ENCODE measurements at regions not wholly inside any gene's neighbourhood (a gene's known extent, or its start where the extent isn't known, plus 50 kb on each side); places are given as distances from the start of the nearest gene placed in this dataset.

- TF ChIP-seq, protein P1, sequence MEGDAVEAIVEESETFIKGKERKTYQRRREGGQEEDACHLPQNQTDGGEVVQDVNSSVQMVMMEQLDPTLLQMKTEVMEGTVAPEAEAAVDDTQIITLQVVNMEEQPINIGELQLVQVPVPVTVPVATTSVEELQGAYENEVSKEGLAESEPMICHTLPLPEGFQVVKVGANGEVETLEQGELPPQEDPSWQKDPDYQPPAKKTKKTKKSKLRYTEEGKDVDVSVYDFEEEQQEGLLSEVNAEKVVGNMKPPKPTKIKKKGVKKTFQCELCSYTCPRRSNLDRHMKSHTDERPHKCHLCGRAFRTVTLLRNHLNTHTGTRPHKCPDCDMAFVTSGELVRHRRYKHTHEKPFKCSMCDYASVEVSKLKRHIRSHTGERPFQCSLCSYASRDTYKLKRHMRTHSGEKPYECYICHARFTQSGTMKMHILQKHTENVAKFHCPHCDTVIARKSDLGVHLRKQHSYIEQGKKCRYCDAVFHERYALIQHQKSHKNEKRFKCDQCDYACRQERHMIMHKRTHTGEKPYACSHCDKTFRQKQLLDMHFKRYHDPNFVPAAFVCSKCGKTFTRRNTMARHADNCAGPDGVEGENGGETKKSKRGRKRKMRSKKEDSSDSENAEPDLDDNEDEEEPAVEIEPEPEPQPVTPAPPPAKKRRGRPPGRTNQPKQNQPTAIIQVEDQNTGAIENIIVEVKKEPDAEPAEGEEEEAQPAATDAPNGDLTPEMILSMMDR (IDR thresholded peaks at IDR 0.05) = no peak
- Histone ChIP-seq H3K36me3 (ENCODE audit: insufficient read depth in 1 of 2, low read depth in 1 of 2) (no peaks in the 10 kb centered on the region), H3K4me3 (no peak overlapping the region), H3K27ac (no peak overlapping the region), H3K9me3 (no peaks in the 10 kb centered on the region), H3K4me1 (no peaks in the 10 kb centered on the region), H3K27me3 (ENCODE audit: insufficient read depth in 3 of 3, low read length in 2 of 3) (no peaks in the 10 kb centered on the region)
- DNase-seq = no peak
- ATAC-seq = no peak
- intact Hi-C loops (cut with DNase I) = loop anchor here in 1 of 2 donors (5.0 kb wide), 1 partner anchor 666 kb away; no protein-coding TSS in a partner anchor
- 65 to 84% (median 68%) methylated on average over 2 of the region's 2 CpGs for WGBS, 3 donors
These were observed 619.7 kb upstream of the AGTR1 start for GRCh38 chr3:148077965-148078364.

DNA sequence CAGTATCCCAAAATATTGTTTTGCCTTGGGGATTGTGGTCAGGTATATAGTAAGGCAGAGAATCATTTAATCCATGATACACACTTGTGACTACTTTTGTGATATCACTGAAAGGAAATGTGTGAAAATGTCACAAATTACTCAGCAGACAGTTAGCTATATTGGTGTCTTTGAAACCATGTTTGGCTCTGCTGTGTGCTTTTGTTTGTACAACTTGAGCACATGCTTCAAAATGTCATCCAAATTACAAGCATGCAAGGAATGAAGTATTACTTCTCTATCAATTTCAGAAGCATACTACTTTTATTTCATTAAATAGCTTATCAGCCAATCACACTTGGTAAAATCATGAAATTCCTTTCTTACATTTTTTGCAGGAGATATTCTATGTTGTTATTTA lies 619.0 kb upstream of the AGTR1 start:
- H3K4me1 ChIP-seq = no peaks in the 10 kb centered on the region
- DNase-seq (no peak), ATAC-seq (no peak)
- H3K36me3 ChIP-seq (ENCODE audit: insufficient read depth in 1 of 2, low read depth in 1 of 2) = no peaks in the 10 kb centered on the region
- TF ChIP-seq, protein P1 (IDR thresholded peaks at IDR 0.05) = no peak
- H3K27ac ChIP-seq = no peak overlapping the region
- no peak overlapping the region for H3K4me3 ChIP-seq
- no peaks in the 10 kb centered on the region for H3K9me3 ChIP-seq
- intact Hi-C loops (cut with DNase I) = loop anchor here in 1 of 2 donors (5.0 kb wide), 1 partner anchor 666 kb away; no protein-coding TSS in a partner anchor
- H3K27me3 ChIP-seq (ENCODE audit: insufficient read depth in 3 of 3, low read length in 2 of 3) = no peaks in the 10 kb centered on the region

- no peaks in the 10 kb centered on the region for H3K4me1 ChIP-seq
- no peaks in the 10 kb centered on the region for H3K36me3 ChIP-seq (ENCODE audit: insufficient read depth in 1 of 2, low read depth in 1 of 2)
- DNase-seq (no peak), ATAC-seq (no peak)
- no peaks in the 10 kb centered on the region for H3K9me3 ChIP-seq
- intact Hi-C loops (cut with DNase I) = loop anchor here in 1 of 2 donors (5.0 kb wide), 1 partner anchor 667 kb away; no protein-coding TSS in a partner anchor
- WGBS, 3 donors = 24 to 41% (median 28%) methylated on average over 6 of the region's 6 CpGs
- no peaks in the 10 kb centered on the region for H3K27me3 ChIP-seq (ENCODE audit: insufficient read depth in 3 of 3, low read length in 2 of 3)
- H3K4me3 ChIP-seq = no peak overlapping the region
- H3K27ac ChIP-seq = no peak overlapping the region
- TF ChIP-seq, protein P1 (IDR thresholded peaks at IDR 0.05) = no peak
These were observed 618.3 kb upstream of the AGTR1 start for GRCh38 chr3:148079370-148079769.

DNA sequence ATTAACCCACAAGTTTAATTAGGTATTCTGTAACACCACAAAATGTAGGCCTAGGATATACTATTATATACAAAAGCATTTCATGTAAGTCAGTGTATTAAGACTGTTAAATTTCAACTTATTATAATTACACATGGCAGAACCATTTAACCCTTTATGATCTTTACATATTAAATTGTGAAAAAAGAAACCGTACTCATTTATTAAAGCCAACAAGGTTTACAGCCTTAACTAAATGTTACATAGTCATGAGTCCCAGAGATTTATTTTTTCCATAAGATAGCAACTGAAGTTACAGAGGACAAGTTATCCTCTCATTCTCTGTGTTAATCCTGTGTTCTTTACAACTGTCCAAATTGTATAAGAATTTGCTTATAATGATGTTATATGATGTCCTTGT lies 615.8 kb upstream of the AGTR1 start:
- intact Hi-C loops (cut with DNase I) = no loop called here
- 95 to 96% (median 96%) methylated on average over 1 of the region's 1 CpG for WGBS, 3 donors

More for the DNA sequence above, 615.8 kb upstream of the AGTR1 start:
- no peak overlapping the region for H3K4me3 ChIP-seq
- no peaks in the 10 kb centered on the region for H3K4me1 ChIP-seq
- no peaks in the 10 kb centered on the region for H3K36me3 ChIP-seq (ENCODE audit: insufficient read depth in 1 of 2, low read depth in 1 of 2)
- H3K27me3 ChIP-seq (ENCODE audit: insufficient read depth in 3 of 3, low read length in 2 of 3) = no peaks in the 10 kb centered on the region
- H3K27ac ChIP-seq = no peak overlapping the region
- ATAC-seq (no peak), DNase-seq (no peak)
- TF ChIP-seq, protein P1 (IDR thresholded peaks at IDR 0.05) = no peak
- no peaks in the 10 kb centered on the region for H3K9me3 ChIP-seq
